Ecto neural progenitor cell (in vitro differentiated cells): ENCODE measurements at regions not wholly inside any gene's neighbourhood (a gene's known extent, or its start where the extent isn't known, plus 50 kb on each side); places are given as distances from the start of the nearest gene placed in this dataset.

ENCODE experiments used
- DNase-seq: peaks from one replicate; pipeline ENCODE4 v3.0.0-alpha.2; 2018; ENCODE audit warnings: low spot score

- no peak for DNase-seq
Measured at GRCh38 chr10:31754803-31755624, 173.6 kb downstream of the ARHGAP12 start.

- DNase-seq = no peak
Measured at GRCh38 chr10:31753681-31754080, 174.9 kb downstream of the ARHGAP12 start.

GRCh38 chr10:31752170-31752569 is 176.5 kb downstream of the ARHGAP12 start:
- DNase-seq = no peak

GRCh38 chr10:31751738-31752080 is 176.9 kb downstream of the ARHGAP12 start:
- DNase-seq = no peak

GRCh38 chr10:31751051-31751737 is 177.4 kb downstream of the ARHGAP12 start:
- DNase-seq = no peak

- no peak for DNase-seq
Measured at GRCh38 chr10:31749981-31750840, 178.4 kb downstream of the ARHGAP12 start.

- DNase-seq = no peak
Measured at GRCh38 chr10:31749301-31749700, 179.3 kb downstream of the ARHGAP12 start.

GRCh38 chr10:31745612-31746376 is 182.8 kb downstream of the ARHGAP12 start:
- no peak for DNase-seq

- no peak for DNase-seq
Measured at GRCh38 chr10:31744025-31744424, 184.6 kb downstream of the ARHGAP12 start.

- DNase-seq = no peak
Measured at GRCh38 chr10:31742255-31742654, 186.4 kb downstream of the ARHGAP12 start.

- DNase-seq = no peak
Measured at GRCh38 chr10:31741473-31741872, 187.2 kb downstream of the ARHGAP12 start.

GRCh38 chr10:31739711-31740110 is 188.9 kb downstream of the ARHGAP12 start:
- DNase-seq = no peak

GRCh38 chr10:31739146-31739545 is 189.5 kb downstream of the ARHGAP12 start:
- DNase-seq = no peak

GRCh38 chr10:31731711-31732110 is 196.9 kb downstream of the ARHGAP12 start:
- no peak for DNase-seq

- no peak for DNase-seq
Measured at GRCh38 chr10:31730776-31731175, 197.9 kb downstream of the ARHGAP12 start.

GRCh38 chr10:31728698-31729224 is 199.9 kb downstream of the ARHGAP12 start:
- DNase-seq = no peak

GRCh38 chr10:31725436-31725835 is 203.2 kb downstream of the ARHGAP12 start:
- no peak for DNase-seq

GRCh38 chr10:31724296-31724695 is 204.3 kb downstream of the ARHGAP12 start:
- DNase-seq = no peak

GRCh38 chr10:31723106-31723750 is 205.4 kb downstream of the ARHGAP12 start:
- no peak for DNase-seq

- DNase-seq = no peak
Measured at GRCh38 chr10:31721096-31721495, 207.5 kb downstream of the ARHGAP12 start.

GRCh38 chr10:31720546-31720945 is 208.1 kb downstream of the ARHGAP12 start:
- no peak for DNase-seq
